SK-N-SH treated with all-trans-retinoic acid at 6 μM for 48 hours (cell line): ENCODE measurements at regions not wholly inside any gene's neighbourhood (a gene's known extent, or its start where the extent isn't known, plus 50 kb on each side); places are given as distances from the start of the nearest gene placed in this dataset.

ENCODE experiments used
- ARNTL ChIP-seq: fragments of 450-650 bp; formaldehyde crosslinking; IDR thresholded peaks from 2 replicates; pipeline ENCODE4 v1.5.0; 2020; ENCODE audit warnings: low read depth, mild to moderate bottlenecking, moderate library complexity, borderline replicate concordance
- BACH2 ChIP-seq: fragments of 250-450 bp; sonication (Bioruptor Pico); IDR thresholded peaks from 2 replicates; pipeline ENCODE4 v1.9.0; 2021; ENCODE audit warnings: mild to moderate bottlenecking, borderline replicate concordance
- GLIS3 ChIP-seq: fragments of 250-450 bp; sonication (Bioruptor Pico); IDR thresholded peaks from 2 replicates; pipeline ENCODE4 v1.5.0; 2020; ENCODE audit warnings: mild to moderate bottlenecking, moderate library complexity
- OSR1 ChIP-seq: fragments of 250-450 bp; sonication (Bioruptor Pico); IDR thresholded peaks from 2 replicates; pipeline ENCODE4 v1.8.0; 2022; ENCODE audit warnings: moderate library complexity, mild to moderate bottlenecking, inconsistent platforms
- PPARA ChIP-seq: fragments of 250-450 bp; sonication (Bioruptor Pico); IDR thresholded peaks from 2 replicates; pipeline ENCODE4 v1.5.0; 2020; ENCODE audit warnings: mild to moderate bottlenecking, borderline replicate concordance
- RARB ChIP-seq: fragments of 250-450 bp; sonication (Bioruptor Pico); IDR thresholded peaks from 2 replicates; pipeline ENCODE4 v1.8.0; 2021; ENCODE audit warnings: mild to moderate bottlenecking, moderate library complexity
- SNAI2 ChIP-seq: fragments of 250-450 bp; sonication (Bioruptor Pico); IDR thresholded peaks from 2 replicates; pipeline ENCODE4 v1.5.0; 2020; ENCODE audit warnings: mild to moderate bottlenecking, moderate library complexity
- TCF4 ChIP-seq: fragments of 250-450 bp; sonication (Bioruptor Pico); IDR thresholded peaks from 2 replicates; pipeline ENCODE4 v1.8.0; 2021; ENCODE audit warnings: mild to moderate bottlenecking, moderate library complexity, borderline replicate concordance
- TOX ChIP-seq: fragments of 250-450 bp; sonication (Bioruptor Pico); IDR thresholded peaks from 2 replicates; pipeline ENCODE4 v1.8.0; 2021; ENCODE audit warnings: mild to moderate bottlenecking, moderate library complexity, borderline replicate concordance
- ZFP3 ChIP-seq: fragments of 250-450 bp; sonication (Bioruptor Pico); IDR thresholded peaks from 2 replicates; pipeline ENCODE4 v1.5.0; 2020; ENCODE audit warnings: mild to moderate bottlenecking, moderate library complexity
- ZFP30 ChIP-seq: fragments of 450-650 bp; formaldehyde crosslinking; IDR thresholded peaks from 2 replicates; pipeline ENCODE4 v1.5.0; 2022; ENCODE audit warnings: mild to moderate bottlenecking, moderate library complexity
- ZNF70 ChIP-seq: fragments of 450-650 bp; formaldehyde crosslinking; IDR thresholded peaks from 2 replicates; pipeline ENCODE4 v1.5.0; 2020; ENCODE audit warnings: mild to moderate bottlenecking, moderate library complexity
- TF ChIP-seq, protein P1 (sequence below): fragments of 250-450 bp; sonication (Bioruptor Pico); IDR thresholded peaks from 2 replicates; pipeline ENCODE4 v1.8.0; 2020; ENCODE audit warnings: mild to moderate bottlenecking, moderate library complexity, borderline replicate concordance

DNA sequence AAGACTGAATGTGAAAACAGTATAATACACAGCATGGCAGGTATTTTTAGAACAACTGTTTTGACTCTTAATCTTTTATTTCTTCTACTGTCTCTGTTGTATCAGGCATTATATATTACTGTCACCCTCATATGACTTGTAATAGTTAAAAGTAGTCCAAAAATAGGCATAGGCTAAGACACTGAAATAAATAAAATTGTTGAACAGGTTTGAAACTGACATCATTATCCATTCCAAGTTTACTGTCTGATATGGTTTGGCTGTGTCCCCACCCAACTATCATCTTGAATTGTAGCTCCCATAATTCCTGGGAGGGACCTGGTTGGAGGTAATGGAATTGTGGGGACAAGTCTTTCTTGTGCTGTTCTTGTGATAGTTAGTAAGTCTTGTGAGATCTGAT is 91.4 kb upstream of the CDH19 start:
- TF ChIP-seq GLIS3 (CRISPR knock-in tag) (no peak), ZNF70 (CRISPR knock-in tag) (no peak), ZFP30 (CRISPR knock-in tag) (no peak), OSR1 (no peak), TOX (no peak), ARNTL (no peak), BACH2 (no peak), RARB (CRISPR knock-in tag) (no peak), ZFP3 (CRISPR knock-in tag) (no peak), SNAI2 (CRISPR knock-in tag) (no peak), TCF4 (CRISPR knock-in tag) (no peak), PPARA (CRISPR knock-in tag) (no peak)
- TF ChIP-seq, protein P1, sequence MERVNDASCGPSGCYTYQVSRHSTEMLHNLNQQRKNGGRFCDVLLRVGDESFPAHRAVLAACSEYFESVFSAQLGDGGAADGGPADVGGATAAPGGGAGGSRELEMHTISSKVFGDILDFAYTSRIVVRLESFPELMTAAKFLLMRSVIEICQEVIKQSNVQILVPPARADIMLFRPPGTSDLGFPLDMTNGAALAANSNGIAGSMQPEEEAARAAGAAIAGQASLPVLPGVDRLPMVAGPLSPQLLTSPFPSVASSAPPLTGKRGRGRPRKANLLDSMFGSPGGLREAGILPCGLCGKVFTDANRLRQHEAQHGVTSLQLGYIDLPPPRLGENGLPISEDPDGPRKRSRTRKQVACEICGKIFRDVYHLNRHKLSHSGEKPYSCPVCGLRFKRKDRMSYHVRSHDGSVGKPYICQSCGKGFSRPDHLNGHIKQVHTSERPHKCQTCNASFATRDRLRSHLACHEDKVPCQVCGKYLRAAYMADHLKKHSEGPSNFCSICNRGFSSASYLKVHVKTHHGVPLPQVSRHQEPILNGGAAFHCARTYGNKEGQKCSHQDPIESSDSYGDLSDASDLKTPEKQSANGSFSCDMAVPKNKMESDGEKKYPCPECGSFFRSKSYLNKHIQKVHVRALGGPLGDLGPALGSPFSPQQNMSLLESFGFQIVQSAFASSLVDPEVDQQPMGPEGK (CRISPR knock-in tag), result no peak
